ENCODE measurements at regions not wholly inside any gene's neighbourhood (a gene's known extent, or its start where the extent isn't known, plus 50 kb on each side); places are given as distances from the start of the nearest gene placed in this dataset.

DNA sequence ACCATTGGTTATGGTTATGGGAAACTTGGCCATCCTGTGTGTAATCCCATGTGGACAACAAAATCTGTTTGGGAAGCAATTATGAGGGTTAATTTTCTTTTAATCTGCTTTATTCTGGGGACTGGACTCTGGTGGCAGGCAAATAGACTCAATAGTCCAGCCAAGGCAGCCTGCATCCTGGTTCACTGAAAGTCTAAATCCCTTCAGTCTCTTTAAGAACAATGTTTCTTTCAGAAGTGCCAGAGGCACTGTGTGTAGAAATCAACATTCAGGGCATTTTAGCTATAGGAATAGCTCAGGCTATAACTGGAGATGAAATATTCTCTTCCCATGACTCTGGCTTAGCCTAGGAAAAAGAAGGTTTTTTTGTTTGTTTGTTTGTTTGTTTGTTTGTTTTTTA lies 118.0 kb downstream of the SPATA31D1 start:
- Histone ChIP-seq H3K9me3 (ENCODE audit: low read depth, low read length, poor library complexity, severe bottlenecking) (peaks cover 6% of the 10 kb centered on the region), H3K27me3 (replicated peaks; ENCODE audit: insufficient read depth, low read depth, low read length, poor library complexity) (no peaks in the 10 kb centered on the region), H3K27ac (ENCODE audit: low read depth, low read length, poor library complexity, severe bottlenecking) (no peak overlapping the region), H3K36me3 (ENCODE audit: insufficient read depth, low read length, poor library complexity, severe bottlenecking) (no peaks in the 10 kb centered on the region), H3K4me1 (ENCODE audit: insufficient read depth, low read length, poor library complexity, severe bottlenecking) (no peaks in the 10 kb centered on the region), H3K4me3 (ENCODE audit: low read depth, low read length, poor library complexity, severe bottlenecking) (no peak overlapping the region)
- BruUV-seq (replicated peaks): no TSS peak
- intact Hi-C loops (cut with micrococcal nuclease; ENCODE audit: unreplicated experiment): no loop called here
- POLR2A ChIA-PET (ENCODE audit: low non-redundant PET): no interaction called here
- TF ChIP-seq CTCF (conservative IDR thresholded peaks at IDR 0.05; ENCODE audit: low read depth, low read length) (no peak), EZH2 (IDR thresholded peaks at IDR 0.05; ENCODE audit: borderline replicate concordance, low read depth, low read length, poor library complexity, severe bottlenecking) (no peak)
- CTCF ChIA-PET: no interaction called here
- no peak for DNase-seq (ENCODE audit: low spot score)

DNA sequence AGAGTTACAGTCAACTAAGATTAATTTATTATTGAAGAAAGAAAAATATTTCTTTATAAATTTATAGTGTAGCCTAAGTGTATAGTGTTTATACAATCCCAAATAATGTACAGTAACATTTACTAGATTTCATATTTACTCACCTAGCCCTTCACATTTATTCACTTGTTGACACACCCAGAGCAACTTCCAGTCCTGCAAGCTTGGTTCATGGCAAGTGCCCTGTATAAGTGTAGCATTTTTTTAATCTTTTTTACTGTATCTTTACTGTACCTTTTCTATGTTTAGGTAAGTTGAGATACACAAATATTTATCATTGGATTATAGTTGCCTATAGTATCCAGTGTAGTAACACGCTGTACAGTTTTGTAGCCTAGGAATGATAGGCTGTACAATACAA lies 119.9 kb downstream of the SPATA31D1 start:
- BruUV-seq (replicated peaks): no TSS peak
- Histone ChIP-seq H3K9me3 (ENCODE audit: low read depth, low read length, poor library complexity, severe bottlenecking) (no peaks in the 10 kb centered on the region), H3K36me3 (ENCODE audit: insufficient read depth, low read length, poor library complexity, severe bottlenecking) (no peaks in the 10 kb centered on the region), H3K27me3 (replicated peaks; ENCODE audit: insufficient read depth, low read depth, low read length, poor library complexity) (no peaks in the 10 kb centered on the region), H3K27ac (ENCODE audit: low read depth, low read length, poor library complexity, severe bottlenecking) (no peak overlapping the region), H3K4me1 (ENCODE audit: insufficient read depth, low read length, poor library complexity, severe bottlenecking) (no peaks in the 10 kb centered on the region), H3K4me3 (ENCODE audit: low read depth, low read length, poor library complexity, severe bottlenecking) (no peak overlapping the region)
- CTCF ChIA-PET: no interaction called here
- DNase-seq (ENCODE audit: low spot score): no peak
- no peak for TF ChIP-seq CTCF (conservative IDR thresholded peaks at IDR 0.05; ENCODE audit: low read depth, low read length)
- no peak for TF ChIP-seq EZH2 (IDR thresholded peaks at IDR 0.05; ENCODE audit: borderline replicate concordance, low read depth, low read length, poor library complexity, severe bottlenecking)
- intact Hi-C loops (cut with micrococcal nuclease; ENCODE audit: unreplicated experiment): no loop called here
- POLR2A ChIA-PET (ENCODE audit: low non-redundant PET): no interaction called here

DNA sequence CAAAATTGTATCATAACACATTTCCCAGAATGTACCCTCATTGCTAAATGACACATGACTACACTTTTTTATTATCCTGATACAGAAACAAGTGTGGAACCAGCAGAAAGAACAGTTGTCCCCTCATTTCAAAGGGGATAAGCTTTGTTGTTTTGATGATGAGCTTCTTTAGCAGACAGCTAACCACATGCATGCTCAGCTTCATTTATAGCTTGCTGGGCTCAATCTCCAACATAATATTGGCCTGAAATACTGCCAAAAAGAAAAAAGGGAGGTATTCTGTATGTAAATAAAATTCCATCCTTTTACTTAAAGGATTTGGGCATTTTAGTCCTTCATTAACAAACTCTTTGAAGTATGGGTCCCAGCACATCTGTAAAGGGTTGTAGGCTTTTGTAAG lies 120.4 kb downstream of the SPATA31D1 start:
- Histone ChIP-seq H3K4me3 (ENCODE audit: low read depth, low read length, poor library complexity, severe bottlenecking) (no peak overlapping the region), H3K9me3 (ENCODE audit: low read depth, low read length, poor library complexity, severe bottlenecking) (no peaks in the 10 kb centered on the region), H3K36me3 (ENCODE audit: insufficient read depth, low read length, poor library complexity, severe bottlenecking) (no peaks in the 10 kb centered on the region), H3K4me1 (ENCODE audit: insufficient read depth, low read length, poor library complexity, severe bottlenecking) (no peaks in the 10 kb centered on the region), H3K27me3 (replicated peaks; ENCODE audit: insufficient read depth, low read depth, low read length, poor library complexity) (no peaks in the 10 kb centered on the region), H3K27ac (ENCODE audit: low read depth, low read length, poor library complexity, severe bottlenecking) (no peak overlapping the region)
- ChIA-PET CTCF (no interaction called here), POLR2A (ENCODE audit: low non-redundant PET) (no interaction called here)
- intact Hi-C loops (cut with micrococcal nuclease; ENCODE audit: unreplicated experiment): no loop called here
- TF ChIP-seq CTCF (conservative IDR thresholded peaks at IDR 0.05; ENCODE audit: low read depth, low read length) (no peak), EZH2 (IDR thresholded peaks at IDR 0.05; ENCODE audit: borderline replicate concordance, low read depth, low read length, poor library complexity, severe bottlenecking) (no peak)
- no peak for DNase-seq (ENCODE audit: low spot score)
- BruUV-seq (replicated peaks): no TSS peak

Data from A673 (cell line).